ENCODE measurements at regions not wholly inside any gene's neighbourhood (a gene's known extent, or its start where the extent isn't known, plus 50 kb on each side); places are given as distances from the start of the nearest gene placed in this dataset.

- TF ChIP-seq CREB1 (IDR thresholded peaks at IDR 0.05) (no peak), CREB1 (CRISPR knock-in tag; IDR thresholded peaks at IDR 0.05) (no peak)
Observed at GRCh38 chr4:20403290-20403689, 151.6 kb downstream of the SLIT2 start (continued).

- Histone ChIP-seq H3K36me3 (replicated peaks in 1 of 2; ENCODE audit: control insufficient read depth in 1 of 2, insufficient read depth in 2 of 2, low read length in 2 of 2) (no peaks in the 10 kb centered on the region), H3K9me3 (ENCODE audit: low read length) (no peaks in the 10 kb centered on the region), H3K79me2 (ENCODE audit: insufficient read depth, low read length) (no peaks in the 10 kb centered on the region), H3K27ac (ENCODE audit: extremely low read length, insufficient read depth, low read length) (no peak overlapping the region), H3K4me2 (ENCODE audit: low read depth, low read length) (no peak overlapping the region), H3K27me3 (ENCODE audit: control insufficient read depth in 1 of 2, insufficient read depth in 2 of 2, low read length in 2 of 2) (no peaks in the 10 kb centered on the region), H4K20me1 (ENCODE audit: insufficient read depth, low read length) (no peaks in the 10 kb centered on the region), H3K9ac (ENCODE audit: insufficient read depth, low read depth, low read length) (no peak overlapping the region), H2AFZ (ENCODE audit: low read length) (no peak overlapping the region), H3K4me1 (ENCODE audit: insufficient read depth, low read length) (no peaks in the 10 kb centered on the region), H3K4me3 (replicated peaks in 1 of 3; ENCODE audit: insufficient read depth in 1 of 3, low read depth in 2 of 3, low read length in 3 of 3) (no peak overlapping the region)
- intact Hi-C loops (cut with micrococcal nuclease; ENCODE audit: unreplicated experiment) (no loop called here), in situ Hi-C loops (cut with HindIII; ENCODE audit: extremely low pct_ligation_motif_present, low pct_unique_long_range_greater_than_20kb) (no loop called here)
- ATAC-seq (no peak), DNase-seq (ENCODE audit: low spot score) (no peak), FAIRE-seq (no peak)
- no peak for TF ChIP-seq EED (CRISPR knock-in tag; IDR thresholded peaks at IDR 0.05)
- no peak for TF ChIP-seq SOX5 (CRISPR knock-in tag; IDR thresholded peaks at IDR 0.05; ENCODE audit: borderline replicate concordance)
- no peak for TF ChIP-seq ZNF644 (CRISPR knock-in tag; IDR thresholded peaks at IDR 0.05; ENCODE audit: low read depth)
- TF ChIP-seq ZNF530 (CRISPR knock-in tag; IDR thresholded peaks at IDR 0.05; ENCODE audit: low read depth), result no peak
- no peak for TF ChIP-seq ETV5 (CRISPR knock-in tag; IDR thresholded peaks at IDR 0.05; ENCODE audit: borderline replicate concordance)
- TF ChIP-seq PRDM15 (CRISPR knock-in tag; IDR thresholded peaks at IDR 0.05), result no peak
- TF ChIP-seq ZNF776 (CRISPR knock-in tag; IDR thresholded peaks at IDR 0.05), result no peak
- no peak for TF ChIP-seq ZNF737 (CRISPR knock-in tag; IDR thresholded peaks at IDR 0.05; ENCODE audit: borderline replicate concordance)
- 0% methylated on average over 1 of the region's 1 CpG for WGBS (ENCODE audit: low lambda C conversion rate)
- CTCF ChIA-PET (ENCODE audit: low intra/inter-chr PET ratio, low total read pairs), result no interaction called here
- POLR2A ChIA-PET, result no interaction called here
- BruUV-seq (replicated peaks), result no TSS peak
Observed at GRCh38 chr4:20403846-20404245, 152.1 kb downstream of the SLIT2 start.
